ENCODE measurements at regions not wholly inside any gene's neighbourhood (a gene's known extent, or its start where the extent isn't known, plus 50 kb on each side); places are given as distances from the start of the nearest gene placed in this dataset.

DNA sequence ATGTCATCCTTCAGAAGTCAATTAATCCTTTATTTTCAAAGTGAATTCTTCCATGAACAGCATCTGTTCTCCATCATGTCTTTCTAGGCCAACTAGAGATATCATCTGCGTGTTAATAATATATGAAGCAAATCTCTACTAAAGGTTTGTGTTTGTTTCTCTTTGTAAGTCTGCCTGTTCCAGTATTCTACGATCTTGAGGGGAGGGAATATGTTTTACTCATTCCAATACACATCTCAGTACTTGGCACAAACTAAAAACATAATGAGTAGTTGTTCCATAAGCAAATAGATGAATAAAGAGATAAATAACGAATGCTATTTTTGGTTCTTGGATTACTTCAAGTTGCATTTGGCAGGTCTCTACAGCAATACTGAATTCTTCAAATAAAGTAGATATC is 470.7 kb upstream of the GRIN3A start:
- TF ChIP-seq, protein P1, sequence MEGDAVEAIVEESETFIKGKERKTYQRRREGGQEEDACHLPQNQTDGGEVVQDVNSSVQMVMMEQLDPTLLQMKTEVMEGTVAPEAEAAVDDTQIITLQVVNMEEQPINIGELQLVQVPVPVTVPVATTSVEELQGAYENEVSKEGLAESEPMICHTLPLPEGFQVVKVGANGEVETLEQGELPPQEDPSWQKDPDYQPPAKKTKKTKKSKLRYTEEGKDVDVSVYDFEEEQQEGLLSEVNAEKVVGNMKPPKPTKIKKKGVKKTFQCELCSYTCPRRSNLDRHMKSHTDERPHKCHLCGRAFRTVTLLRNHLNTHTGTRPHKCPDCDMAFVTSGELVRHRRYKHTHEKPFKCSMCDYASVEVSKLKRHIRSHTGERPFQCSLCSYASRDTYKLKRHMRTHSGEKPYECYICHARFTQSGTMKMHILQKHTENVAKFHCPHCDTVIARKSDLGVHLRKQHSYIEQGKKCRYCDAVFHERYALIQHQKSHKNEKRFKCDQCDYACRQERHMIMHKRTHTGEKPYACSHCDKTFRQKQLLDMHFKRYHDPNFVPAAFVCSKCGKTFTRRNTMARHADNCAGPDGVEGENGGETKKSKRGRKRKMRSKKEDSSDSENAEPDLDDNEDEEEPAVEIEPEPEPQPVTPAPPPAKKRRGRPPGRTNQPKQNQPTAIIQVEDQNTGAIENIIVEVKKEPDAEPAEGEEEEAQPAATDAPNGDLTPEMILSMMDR (conservative IDR thresholded peaks at IDR 0.05 in 1 of 2, IDR thresholded peaks at IDR 0.05 in 1 of 2; ENCODE audit: low read depth in 1 of 2, low read length in 2 of 2) = no peak
- TF ChIP-seq EZH2 (IDR thresholded peaks at IDR 0.05; ENCODE audit: low read length, missing control alignments) = no peak

Data from fibroblast of lung (primary cell).